Peyer's patch (tissue), 4 donors: ENCODE measurements at regions not wholly inside any gene's neighbourhood (a gene's known extent, or its start where the extent isn't known, plus 50 kb on each side); places are given as distances from the start of the nearest gene placed in this dataset.

Experiments used
- CTCF ChIP-seq, 6 experiments: fragments of 450-650 bp in 4 of 6; fragments of 200-600 bp in 2 of 6; sonication (generic) in 1 of 6; IDR thresholded peaks; one replicate each; pipeline ENCODE4 v1.5.1; 2017 to 2019; ENCODE audit warnings: antibody characterized with exemption in 6 of 6, mild to moderate bottlenecking in 3 of 6, moderate library complexity in 1 of 6
- POLR2A ChIP-seq, 2 donors: fragments of 450-650 bp; IDR thresholded peaks; one replicate each; pipeline ENCODE4 v1.5.1; 2017; ENCODE audit warnings: antibody characterized with exemption in 2 of 2, mild to moderate bottlenecking in 2 of 2, moderate library complexity in 2 of 2

- TF ChIP-seq CTCF (IDR thresholded peaks at IDR 0.05) (no peak), POLR2A (IDR thresholded peaks at IDR 0.05) (no peak)
These were observed 96.0 kb upstream of the JCAD start for GRCh38 chr10:30155401-30155800.
